IPS DF 4.7 (cell line): ENCODE measurements at regions not wholly inside any gene's neighbourhood (a gene's known extent, or its start where the extent isn't known, plus 50 kb on each side); places are given as distances from the start of the nearest gene placed in this dataset.
"Not testable (repeated sequence)": the region's sequence is repeated elsewhere in the genome, so short reads cannot be mapped to it uniquely, and the experiment has no call there.

ENCODE experiments used
- DNase-seq: peaks from one replicate; pipeline ENCODE4 v3.0.0-alpha.2; 2013; ENCODE audit warnings: low spot score; ENCODE audit errors: extremely low read depth

- DNase-seq = no peak
These were observed 1175.1 kb upstream of the B3GALT2 start for GRCh38 chr1:194361374-194362131.

GRCh38 chr1:194358208-194358581 is 1171.8 kb upstream of the B3GALT2 start:
- no peak for DNase-seq

- not testable (repeated sequence) for DNase-seq
These were observed 1171.3 kb upstream of the B3GALT2 start for GRCh38 chr1:194357573-194358207.

- no peak for DNase-seq
These were observed 1169.2 kb upstream of the B3GALT2 start for GRCh38 chr1:194355488-194356106.

- no peak for DNase-seq
These were observed 1166.7 kb upstream of the B3GALT2 start for GRCh38 chr1:194353121-194353520.

- no peak for DNase-seq
These were observed 1160.8 kb upstream of the B3GALT2 start for GRCh38 chr1:194347200-194347599.

GRCh38 chr1:194342484-194343262 is 1156.3 kb upstream of the B3GALT2 start:
- peak; percentile 3 for DNase-seq

- no peak for DNase-seq
These were observed 1155.2 kb upstream of the B3GALT2 start for GRCh38 chr1:194341587-194341986.

GRCh38 chr1:194339471-194339870 is 1153.1 kb upstream of the B3GALT2 start:
- DNase-seq = no peak

- no peak for DNase-seq
These were observed 1152.0 kb upstream of the B3GALT2 start for GRCh38 chr1:194338241-194338948.

GRCh38 chr1:194333240-194333639 is 1146.8 kb upstream of the B3GALT2 start:
- DNase-seq = no peak

GRCh38 chr1:194331758-194332157 is 1145.3 kb upstream of the B3GALT2 start:
- DNase-seq = no peak

- no peak for DNase-seq
These were observed 1136.3 kb upstream of the B3GALT2 start for GRCh38 chr1:194322751-194323150.

GRCh38 chr1:194318790-194319280 is 1132.4 kb upstream of the B3GALT2 start:
- no peak for DNase-seq

- DNase-seq = no peak
These were observed 1123.3 kb upstream of the B3GALT2 start for GRCh38 chr1:194309697-194310096.

- no peak for DNase-seq
These were observed 1122.9 kb upstream of the B3GALT2 start for GRCh38 chr1:194309269-194309668.

- no peak for DNase-seq
These were observed 1114.4 kb upstream of the B3GALT2 start for GRCh38 chr1:194300776-194301175.

GRCh38 chr1:194300340-194300739 is 1113.9 kb upstream of the B3GALT2 start:
- DNase-seq = no peak

- DNase-seq = no peak
These were observed 1111.7 kb upstream of the B3GALT2 start for GRCh38 chr1:194298007-194298598.

- no peak for DNase-seq
These were observed 1110.7 kb upstream of the B3GALT2 start for GRCh38 chr1:194297094-194297493.

GRCh38 chr1:194296201-194296600 is 1109.8 kb upstream of the B3GALT2 start:
- DNase-seq = no peak
